H9 (cell line): ENCODE measurements at regions not wholly inside any gene's neighbourhood (a gene's known extent, or its start where the extent isn't known, plus 50 kb on each side); places are given as distances from the start of the nearest gene placed in this dataset.

Source experiments
- DNase-seq: peaks from one replicate; pipeline ENCODE4 v3.0.0-alpha.2; 2017
- H2AFZ ChIP-seq: one replicate; pipeline ENCODE4 v1.6.1; 2013; ENCODE audit warnings: mild to moderate bottlenecking, low read length, control low read depth, moderate library complexity
- H2AK5ac ChIP-seq: 2 replicates; pipeline ENCODE4 v1.6.1; 2013; ENCODE audit warnings: low read length, control low read depth, mixed read lengths; ENCODE audit not compliant: insufficient read length
- H2BK120ac ChIP-seq: one replicate; pipeline ENCODE4 v1.6.1; 2013; ENCODE audit warnings: low read depth, mild to moderate bottlenecking, low read length, control low read depth, inconsistent platforms; ENCODE audit not compliant: poor library complexity, severe bottlenecking
- H2BK12ac ChIP-seq: 2 replicates; pipeline ENCODE4 v1.6.1; 2013; ENCODE audit warnings: low read length, control low read depth, mixed read lengths, low read depth; ENCODE audit not compliant: insufficient read length
- H2BK15ac ChIP-seq: 2 replicates; pipeline ENCODE4 v1.6.1; 2013; ENCODE audit warnings: low read depth, low read length, control low read depth
- H2BK20ac ChIP-seq: one replicate; pipeline ENCODE4 v1.6.1; 2013; ENCODE audit warnings: low read depth, mild to moderate bottlenecking, low read length, control low read depth, inconsistent platforms; ENCODE audit not compliant: poor library complexity, severe bottlenecking
- H2BK5ac ChIP-seq: 2 replicates; pipeline ENCODE4 v1.6.1; 2013; ENCODE audit warnings: low read length, control low read depth, mixed read lengths; ENCODE audit not compliant: insufficient read length
- H3K14ac ChIP-seq: 2 replicates; pipeline ENCODE4 v1.6.1; 2013; ENCODE audit warnings: low read length, control low read depth; ENCODE audit not compliant: insufficient read depth
- H3K18ac ChIP-seq: 2 replicates; pipeline ENCODE4 v1.6.1; 2013; ENCODE audit warnings: low read depth, mild to moderate bottlenecking, mixed read lengths, low read length, control low read depth; ENCODE audit not compliant: insufficient read length
- H3K23ac ChIP-seq: 2 replicates; pipeline ENCODE4 v1.6.1; 2013; ENCODE audit warnings: low read length, control low read depth, mixed read lengths, low read depth; ENCODE audit not compliant: insufficient read length
- H3K23me2 ChIP-seq: 2 replicates; pipeline ENCODE4 v1.6.1; 2013; ENCODE audit warnings: low read depth, mild to moderate bottlenecking, mixed read lengths, low read length, control low read depth; ENCODE audit not compliant: insufficient read length, poor library complexity, severe bottlenecking
- H3K27ac ChIP-seq: 2 replicates; pipeline ENCODE4 v1.5.1; 2013; ENCODE audit warnings: low read length, control low read depth, mixed read lengths, low read depth; ENCODE audit not compliant: insufficient read length
- H3K27me3 ChIP-seq: 2 replicates; pipeline ENCODE4 v1.6.1; 2013; ENCODE audit warnings: low read length, control low read depth, inconsistent platforms; ENCODE audit not compliant: insufficient read depth
- H3K4ac ChIP-seq: 2 replicates; pipeline ENCODE4 v1.6.1; 2013; ENCODE audit warnings: low read depth, mild to moderate bottlenecking, control low read depth, inconsistent platforms, low read length, moderate library complexity
- H3K4me1 ChIP-seq: 2 replicates; pipeline ENCODE4 v1.6.1; 2013; ENCODE audit warnings: low read length, control low read depth, inconsistent platforms; ENCODE audit not compliant: insufficient read depth
- H3K4me2 ChIP-seq: 2 replicates; pipeline ENCODE4 v1.6.1; 2013; ENCODE audit warnings: low read length, control low read depth, mixed read lengths; ENCODE audit not compliant: insufficient read length, insufficient read depth
- H3K56ac ChIP-seq: 2 replicates; pipeline ENCODE4 v1.6.1; 2013; ENCODE audit warnings: low read depth, mild to moderate bottlenecking, mixed read lengths, low read length, control low read depth; ENCODE audit not compliant: insufficient read length
- H3K79me1 ChIP-seq: 2 replicates; pipeline ENCODE4 v1.6.1; 2013; ENCODE audit warnings: low read depth, mild to moderate bottlenecking, moderate library complexity, low read length, control low read depth, inconsistent platforms; ENCODE audit not compliant: insufficient read depth, poor library complexity, severe bottlenecking
- H3K79me2 ChIP-seq: 2 replicates; pipeline ENCODE4 v1.6.1; 2013; ENCODE audit warnings: low read length, control low read depth, inconsistent platforms; ENCODE audit not compliant: insufficient read depth
- H3K9ac ChIP-seq: 2 replicates; pipeline ENCODE4 v1.6.1; 2013; ENCODE audit warnings: low read length, control low read depth, mixed read lengths; ENCODE audit not compliant: insufficient read length; ENCODE audit errors: extremely low read depth
- H3K9me3 ChIP-seq: one replicate; pipeline ENCODE4 v1.6.1; 2013; ENCODE audit warnings: low read depth, low read length, inconsistent platforms; ENCODE audit not compliant: control insufficient read depth
- H3T11ph ChIP-seq: one replicate; pipeline ENCODE4 v1.6.1; 2013; ENCODE audit warnings: mild to moderate bottlenecking, low read length, control low read depth, inconsistent platforms
- H4K20me1 ChIP-seq: one replicate; pipeline ENCODE4 v1.6.1; 2013; ENCODE audit not compliant: control insufficient read depth, insufficient read length, insufficient read depth
- H4K5ac ChIP-seq: 2 replicates; pipeline ENCODE4 v1.6.1; 2013; ENCODE audit warnings: low read depth, mild to moderate bottlenecking, mixed read lengths, low read length, control low read depth; ENCODE audit not compliant: insufficient read length
- H4K8ac ChIP-seq: replicated peaks from 2 replicates; pipeline ENCODE4 v1.6.1; 2013; ENCODE audit warnings: low read length, control low read depth, mixed read lengths, low read depth; ENCODE audit not compliant: insufficient read length
- H4K91ac ChIP-seq: 2 replicates; pipeline ENCODE4 v1.6.1; 2013; ENCODE audit warnings: low read depth, mild to moderate bottlenecking, moderate library complexity, mixed read lengths, low read length, control low read depth; ENCODE audit not compliant: insufficient read length
- H3K27ac Mint-ChIP-seq, 3 experiments: 2 replicates in 2 of 3; 3 replicates in 1 of 3; pipeline ENCODE4 v1.8.0; 2020 to 2021; ENCODE audit warnings: mixed read lengths in 3 of 3, mild to moderate bottlenecking in 1 of 3, moderate library complexity in 1 of 3
- H3K27me3 Mint-ChIP-seq: 2 replicates; pipeline ENCODE4 v1.8.0; 2021; ENCODE audit warnings: low read depth, mild to moderate bottlenecking, moderate library complexity, mixed read lengths
- H3K36me3 Mint-ChIP-seq, 3 experiments: 2 replicates in 2 of 3; 3 replicates in 1 of 3; pipeline ENCODE4 v1.8.0; 2020 to 2021; ENCODE audit warnings: low read depth in 3 of 3, mixed read lengths in 3 of 3; ENCODE audit not compliant: insufficient read depth in 1 of 3
- H3K4me1 Mint-ChIP-seq, 2 experiments: 2 replicates each; pipeline ENCODE4 v1.8.0; 2020; ENCODE audit warnings: mixed read lengths in 2 of 2
- H3K4me3 Mint-ChIP-seq, 2 experiments: 2 replicates in 1 of 2; 3 replicates in 1 of 2; pipeline ENCODE4 v1.8.0; 2020 to 2021; ENCODE audit warnings: mild to moderate bottlenecking in 2 of 2, mixed read lengths in 2 of 2, moderate library complexity in 1 of 2
- H3K9me3 Mint-ChIP-seq, 2 experiments: 2 replicates in 1 of 2; 3 replicates in 1 of 2; pipeline ENCODE4 v1.8.0; 2020; ENCODE audit warnings: mild to moderate bottlenecking in 2 of 2, mixed read lengths in 2 of 2, moderate library complexity in 1 of 2
- WGBS: extraction: QIAGEN DNeasy Blood & Tissue Kit; methylation state at CpG from one replicate; pipeline ENCODE4 v1.1.7; 2013; ENCODE audit warnings: missing lambda C conversion rate, low lambda C conversion rate, mixed read lengths; ENCODE audit not compliant: insufficient read length; ENCODE audit errors: extremely low coverage; 5-methylcytosine and 5-hydroxymethylcytosine counted together
- TF ChIP-seq, protein P1 (sequence below): fragments of 200-600 bp; sonication (generic); conservative IDR thresholded peaks from 3 replicates; pipeline ENCODE4 v1.8.0; 2021; ENCODE audit warnings: antibody characterized with exemption, mild to moderate bottlenecking

DNA sequence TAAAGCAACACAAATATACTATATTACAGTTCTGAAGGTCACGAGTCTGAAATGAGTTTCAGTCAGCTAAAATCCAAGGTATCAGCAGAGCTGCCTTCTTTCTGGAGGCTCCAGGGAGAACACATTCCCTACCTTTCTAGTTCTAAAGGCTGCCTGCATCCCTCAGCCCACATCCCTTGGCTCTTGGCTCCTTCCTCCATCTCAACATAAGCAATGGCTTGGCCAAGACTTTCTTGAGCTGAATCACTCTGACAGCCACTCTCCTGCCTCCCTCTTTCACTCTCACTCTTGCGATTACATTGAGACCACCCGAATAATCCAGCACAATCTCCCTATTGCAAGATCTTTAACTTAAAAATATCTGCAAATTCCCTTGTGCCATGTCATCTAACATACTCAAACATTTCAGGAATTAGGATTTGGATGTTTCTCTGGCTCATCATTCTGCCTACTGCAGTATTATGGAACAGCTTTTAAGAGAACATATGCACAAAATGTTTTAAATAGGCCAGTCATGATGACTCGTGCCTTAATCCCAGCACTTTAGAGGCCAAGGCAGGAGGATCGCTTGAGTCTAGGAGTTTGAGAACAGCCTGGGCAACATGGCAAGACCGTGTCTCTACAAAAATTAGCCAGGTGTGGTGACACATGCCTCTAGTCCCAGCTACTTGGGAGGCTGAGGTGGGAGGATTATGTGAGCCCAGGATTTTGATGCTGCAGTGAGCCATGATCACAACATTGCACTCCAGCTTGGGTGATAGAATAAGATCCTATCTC is 144.2 kb upstream of the VSTM2A start:
- Mint-ChIP-seq H3K4me1 (peaks cover 0 to 2% of the 10 kb centered on the region in 2 experiments; a peak in 2 of 4 replicates), H3K36me3 (peaks cover 0 to 2% (median 0%) of the 10 kb centered on the region in 3 experiments; a peak in 3 of 7 replicates), H3K27ac (0 out of 7 replicates have a peak overlapping the region, but pooled peaks of 1 of the 3 experiments have one; percentile 9), H3K27me3 (no peaks in the 10 kb centered on the region; the same call in 1 of the 2 replicates), H3K9me3 (peaks cover 2 to 5% of the 10 kb centered on the region in 2 experiments), H3K4me3 (no peak overlapping the region)
- Histone ChIP-seq H3K56ac (no peak overlapping the region), H2BK12ac (no peak overlapping the region), H2BK120ac (no peak overlapping the region), H3K9ac (no peak overlapping the region), H3K23ac (no peak overlapping the region), H3K9me3 (no peaks in the 10 kb centered on the region), H4K91ac (no peak overlapping the region), H2BK5ac (no peak overlapping the region), H2AK5ac (no peak overlapping the region), H3K18ac (no peak overlapping the region), H4K8ac (no peak overlapping the region), H3K79me2 (no peaks in the 10 kb centered on the region), H3K27me3 (no peaks in the 10 kb centered on the region), H3K4me1 (no peaks in the 10 kb centered on the region), H3K23me2 (no peaks in the 10 kb centered on the region), H2AFZ (no peak overlapping the region), H3K4ac (no peak overlapping the region), H3K79me1 (no peaks in the 10 kb centered on the region), H3K27ac (no peak overlapping the region), H4K20me1 (no peaks in the 10 kb centered on the region), H3T11ph (no peak overlapping the region), H4K5ac (no peak overlapping the region), H2BK20ac (no peak overlapping the region), H3K14ac (no peak overlapping the region), H3K4me2 (no peak overlapping the region), H2BK15ac (no peak overlapping the region)
- TF ChIP-seq, protein P1, sequence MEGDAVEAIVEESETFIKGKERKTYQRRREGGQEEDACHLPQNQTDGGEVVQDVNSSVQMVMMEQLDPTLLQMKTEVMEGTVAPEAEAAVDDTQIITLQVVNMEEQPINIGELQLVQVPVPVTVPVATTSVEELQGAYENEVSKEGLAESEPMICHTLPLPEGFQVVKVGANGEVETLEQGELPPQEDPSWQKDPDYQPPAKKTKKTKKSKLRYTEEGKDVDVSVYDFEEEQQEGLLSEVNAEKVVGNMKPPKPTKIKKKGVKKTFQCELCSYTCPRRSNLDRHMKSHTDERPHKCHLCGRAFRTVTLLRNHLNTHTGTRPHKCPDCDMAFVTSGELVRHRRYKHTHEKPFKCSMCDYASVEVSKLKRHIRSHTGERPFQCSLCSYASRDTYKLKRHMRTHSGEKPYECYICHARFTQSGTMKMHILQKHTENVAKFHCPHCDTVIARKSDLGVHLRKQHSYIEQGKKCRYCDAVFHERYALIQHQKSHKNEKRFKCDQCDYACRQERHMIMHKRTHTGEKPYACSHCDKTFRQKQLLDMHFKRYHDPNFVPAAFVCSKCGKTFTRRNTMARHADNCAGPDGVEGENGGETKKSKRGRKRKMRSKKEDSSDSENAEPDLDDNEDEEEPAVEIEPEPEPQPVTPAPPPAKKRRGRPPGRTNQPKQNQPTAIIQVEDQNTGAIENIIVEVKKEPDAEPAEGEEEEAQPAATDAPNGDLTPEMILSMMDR = no peak
- no CpG with 5 or more reads among the region's 6 CpGs for WGBS
- DNase-seq = no peak
